ENCODE measurements at regions not wholly inside any gene's neighbourhood (a gene's known extent, or its start where the extent isn't known, plus 50 kb on each side); places are given as distances from the start of the nearest gene placed in this dataset.

DNA sequence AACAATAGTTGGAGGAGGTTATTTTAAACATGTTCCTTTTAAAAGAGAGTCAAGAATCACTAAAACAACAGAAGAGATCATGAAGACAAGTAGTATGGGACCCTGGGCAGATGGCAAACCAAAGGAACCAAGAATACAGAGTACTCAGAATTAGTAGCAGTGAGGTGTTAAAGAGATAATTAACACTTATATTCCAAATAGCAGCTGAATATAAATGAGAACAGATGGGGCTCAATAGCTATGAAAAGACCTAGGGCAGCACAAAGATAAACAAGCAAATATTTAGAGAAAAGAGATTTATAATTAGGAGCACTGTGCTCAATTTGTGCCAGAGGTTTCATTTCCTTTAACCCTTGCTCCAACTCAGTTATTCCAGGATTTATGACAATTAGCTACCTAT lies 159.1 kb downstream of the FAM114A2 start:
- no peak for DNase-seq

DNA sequence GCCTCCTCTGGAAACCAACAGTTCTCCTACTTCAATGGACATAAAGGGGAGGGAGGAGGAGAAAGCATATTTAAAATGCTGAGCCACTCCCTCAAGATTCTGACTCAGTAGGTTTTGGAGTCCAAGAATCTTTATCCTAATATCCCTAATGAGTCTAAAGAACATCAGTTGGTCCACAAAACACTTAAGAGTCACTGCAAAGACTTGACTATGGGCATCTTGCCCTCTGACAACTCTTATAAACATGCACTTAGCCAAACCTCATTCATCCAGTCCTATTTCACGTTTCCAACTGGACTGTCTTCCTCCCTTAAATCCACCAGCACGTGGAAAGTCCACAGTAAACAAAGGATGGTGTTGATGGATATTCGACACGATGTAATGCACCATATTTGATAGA lies 172.5 kb downstream of the FAM114A2 start:
- DNase-seq = no peak

DNA sequence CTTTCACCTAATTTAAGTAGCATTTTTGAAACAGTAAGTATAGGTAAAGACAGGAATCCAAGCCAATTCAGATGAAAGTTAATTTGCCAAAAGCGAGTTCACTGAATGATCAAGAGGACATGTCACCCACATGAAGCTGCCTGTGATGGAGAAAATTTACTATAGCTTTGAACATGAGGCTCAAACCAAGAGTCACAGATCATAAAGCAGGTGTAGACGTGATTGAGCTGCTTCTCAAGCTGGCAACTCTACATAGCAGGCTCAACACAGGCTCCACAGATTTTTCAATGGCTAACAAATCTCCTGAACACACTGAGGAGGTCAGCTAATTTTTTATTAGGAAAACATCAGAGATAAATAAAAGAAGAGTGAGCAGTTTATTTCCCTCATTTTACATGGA lies 173.7 kb downstream of the FAM114A2 start:
- no peak for DNase-seq

DNA sequence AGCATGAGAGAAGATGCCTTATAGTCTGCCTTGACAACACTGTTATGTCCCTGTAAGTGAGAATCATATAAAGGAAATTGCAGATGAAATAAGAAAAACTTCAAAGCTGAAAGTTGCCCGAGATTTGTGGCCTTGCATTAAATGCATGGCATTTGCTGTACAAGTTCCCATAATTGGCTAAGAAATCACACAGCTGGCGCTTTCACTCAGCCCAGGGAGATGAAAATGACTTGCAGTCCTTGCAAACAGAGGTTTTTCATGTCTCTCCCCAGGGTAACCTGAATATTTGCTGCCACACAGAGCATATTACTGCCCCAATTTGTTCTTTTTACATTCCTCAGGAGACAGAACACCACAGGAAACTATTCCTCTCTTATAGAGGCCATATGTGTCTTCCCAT lies 174.8 kb downstream of the FAM114A2 start:
- DNase-seq = no peak

All from hippocampal formation (tissue), 2 donors.